ENCODE measurements at regions not wholly inside any gene's neighbourhood (a gene's known extent, or its start where the extent isn't known, plus 50 kb on each side); places are given as distances from the start of the nearest gene placed in this dataset.

DNA sequence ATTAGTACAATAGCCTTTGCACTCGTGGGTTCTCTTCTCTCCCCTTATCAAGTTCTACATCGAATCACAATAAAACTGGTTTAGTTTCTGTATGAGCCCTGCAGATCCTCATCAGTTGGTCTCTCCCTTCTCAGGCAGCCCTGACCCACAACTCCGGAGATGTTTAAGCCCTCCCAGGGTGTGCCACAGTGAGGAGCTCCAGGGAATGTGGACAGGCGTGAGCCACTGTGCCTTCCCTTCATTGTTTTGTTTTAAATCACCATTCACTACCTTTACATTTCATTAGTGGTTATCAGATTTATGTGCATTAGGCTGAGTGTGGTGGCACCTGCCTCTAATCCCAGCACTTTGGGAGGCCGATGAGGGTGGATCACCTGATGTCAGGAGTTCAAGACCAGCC lies 133.2 kb downstream of the LARP7 start:
- no peak overlapping the region for H3K4me3 ChIP-seq
- intact Hi-C loops (cut with DNase I; ENCODE audit: low total_unique reads): no loop called here
- TF ChIP-seq POLR2A (IDR thresholded peaks at IDR 0.05) (no peak), POLR2AphosphoS5 (IDR thresholded peaks at IDR 0.05) (no peak), EP300 (IDR thresholded peaks at IDR 0.05) (no peak)
- TF ChIP-seq, protein P1, sequence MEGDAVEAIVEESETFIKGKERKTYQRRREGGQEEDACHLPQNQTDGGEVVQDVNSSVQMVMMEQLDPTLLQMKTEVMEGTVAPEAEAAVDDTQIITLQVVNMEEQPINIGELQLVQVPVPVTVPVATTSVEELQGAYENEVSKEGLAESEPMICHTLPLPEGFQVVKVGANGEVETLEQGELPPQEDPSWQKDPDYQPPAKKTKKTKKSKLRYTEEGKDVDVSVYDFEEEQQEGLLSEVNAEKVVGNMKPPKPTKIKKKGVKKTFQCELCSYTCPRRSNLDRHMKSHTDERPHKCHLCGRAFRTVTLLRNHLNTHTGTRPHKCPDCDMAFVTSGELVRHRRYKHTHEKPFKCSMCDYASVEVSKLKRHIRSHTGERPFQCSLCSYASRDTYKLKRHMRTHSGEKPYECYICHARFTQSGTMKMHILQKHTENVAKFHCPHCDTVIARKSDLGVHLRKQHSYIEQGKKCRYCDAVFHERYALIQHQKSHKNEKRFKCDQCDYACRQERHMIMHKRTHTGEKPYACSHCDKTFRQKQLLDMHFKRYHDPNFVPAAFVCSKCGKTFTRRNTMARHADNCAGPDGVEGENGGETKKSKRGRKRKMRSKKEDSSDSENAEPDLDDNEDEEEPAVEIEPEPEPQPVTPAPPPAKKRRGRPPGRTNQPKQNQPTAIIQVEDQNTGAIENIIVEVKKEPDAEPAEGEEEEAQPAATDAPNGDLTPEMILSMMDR (IDR thresholded peaks at IDR 0.05): no peak
- no peaks in the 10 kb centered on the region for H3K27me3 ChIP-seq
- WGBS, 5 donors: 47 to 60% (median 52%) methylated on average over 5 of the region's 5 CpGs
- DNase-seq: no peak
- no peaks in the 10 kb centered on the region for H3K4me1 ChIP-seq
- no peaks in the 10 kb centered on the region for H3K36me3 ChIP-seq
- H3K9me3 ChIP-seq: no peaks in the 10 kb centered on the region
- no peak overlapping the region for H3K27ac ChIP-seq

DNA sequence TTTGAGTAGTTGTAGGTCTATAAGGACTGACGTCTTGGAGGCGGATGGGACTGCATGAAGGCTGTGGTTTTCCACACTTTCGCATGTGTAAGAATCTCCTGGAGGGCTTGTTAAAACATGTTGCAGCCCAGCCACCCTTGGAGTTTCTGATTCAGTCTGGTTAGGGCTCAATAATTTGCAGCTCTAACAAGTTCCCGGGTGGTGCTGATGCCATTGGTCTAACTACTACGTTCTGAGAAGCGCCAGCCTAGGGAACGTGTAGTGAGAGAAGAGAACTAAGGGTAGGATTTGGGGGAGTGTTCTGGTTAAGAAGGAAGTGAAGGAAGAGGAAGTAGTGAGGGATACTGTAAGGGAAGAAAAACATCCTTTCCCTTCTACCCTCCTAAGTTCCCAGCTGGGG lies 138.9 kb downstream of the LARP7 start:
- intact Hi-C loops (cut with DNase I; ENCODE audit: low total_unique reads): no loop called here
- no peaks in the 10 kb centered on the region for H3K36me3 ChIP-seq
- no peaks in the 10 kb centered on the region for H3K9me3 ChIP-seq
- DNase-seq: no peak
- 71 to 80% (median 78%) methylated on average over 7 of the region's 7 CpGs for WGBS, 5 donors
- no peak for TF ChIP-seq POLR2A (IDR thresholded peaks at IDR 0.05)
- no peak for TF ChIP-seq POLR2AphosphoS5 (IDR thresholded peaks at IDR 0.05)
- TF ChIP-seq EP300 (IDR thresholded peaks at IDR 0.05): no peak
- TF ChIP-seq, protein P1 (IDR thresholded peaks at IDR 0.05): no peak
- H3K4me3 ChIP-seq: no peak overlapping the region
- no peaks in the 10 kb centered on the region for H3K27me3 ChIP-seq
- H3K4me1 ChIP-seq: no peaks in the 10 kb centered on the region
- H3K27ac ChIP-seq: no peak overlapping the region

DNA sequence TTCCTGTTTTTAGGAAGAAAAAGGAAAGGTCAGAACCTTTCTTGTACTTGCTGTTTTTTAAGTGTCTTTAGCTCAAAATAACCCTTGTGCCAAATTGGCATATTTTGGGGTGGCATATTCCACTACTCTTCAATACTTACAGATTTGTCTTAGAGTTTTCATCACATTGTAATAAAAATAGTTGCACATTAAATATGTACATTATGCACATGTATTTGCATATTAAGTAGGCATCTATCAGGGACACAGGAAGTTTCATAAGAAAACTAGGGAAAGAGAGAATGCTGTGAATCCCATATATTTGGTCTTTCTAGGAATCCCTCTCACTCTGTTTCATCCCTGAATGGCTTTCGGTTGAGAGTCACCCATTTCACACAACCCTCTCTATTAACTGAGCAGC lies 139.6 kb downstream of the LARP7 start:
- TF ChIP-seq POLR2AphosphoS5 (IDR thresholded peaks at IDR 0.05) (no peak), POLR2A (IDR thresholded peaks at IDR 0.05) (no peak), EP300 (IDR thresholded peaks at IDR 0.05) (no peak)
- TF ChIP-seq, protein P1 (IDR thresholded peaks at IDR 0.05): no peak
- intact Hi-C loops (cut with DNase I; ENCODE audit: low total_unique reads): no loop called here
- Histone ChIP-seq H3K27me3 (no peaks in the 10 kb centered on the region), H3K4me1 (no peaks in the 10 kb centered on the region), H3K36me3 (no peaks in the 10 kb centered on the region), H3K4me3 (no peak overlapping the region), H3K27ac (no peak overlapping the region), H3K9me3 (no peaks in the 10 kb centered on the region)
- no peak for DNase-seq
- 85 to 98% (median 92%) methylated on average over 1 of the region's 1 CpG for WGBS, 5 donors

DNA sequence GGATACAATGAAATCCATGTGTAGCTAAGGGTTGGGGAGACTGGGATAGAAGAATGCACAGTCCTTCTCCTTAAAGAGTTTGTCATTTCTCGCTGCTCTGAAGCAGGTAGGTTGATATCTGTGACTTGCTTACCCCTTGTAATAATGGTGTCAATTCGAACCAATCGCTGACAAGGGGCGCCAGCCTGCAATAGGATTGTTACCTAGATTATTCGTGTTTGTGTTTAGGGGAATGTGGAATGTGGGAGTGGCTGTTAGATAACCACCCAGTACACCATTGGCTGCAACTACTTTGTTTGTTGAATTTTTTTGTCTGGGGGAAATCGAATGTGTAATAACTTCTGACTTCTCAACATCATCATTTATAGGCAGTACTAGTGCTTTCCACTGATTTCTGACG lies 141.6 kb downstream of the LARP7 start:
- TF ChIP-seq, protein P1 (IDR thresholded peaks at IDR 0.05): no peak
- TF ChIP-seq POLR2A (IDR thresholded peaks at IDR 0.05) (no peak), POLR2AphosphoS5 (IDR thresholded peaks at IDR 0.05) (no peak), EP300 (IDR thresholded peaks at IDR 0.05) (no peak)
- Histone ChIP-seq H3K4me3 (no peak overlapping the region), H3K27ac (no peak overlapping the region), H3K27me3 (no peaks in the 10 kb centered on the region), H3K9me3 (no peaks in the 10 kb centered on the region), H3K4me1 (no peaks in the 10 kb centered on the region), H3K36me3 (no peaks in the 10 kb centered on the region)
- 71 to 81% (median 73%) methylated on average over 7 of the region's 7 CpGs for WGBS, 5 donors
- intact Hi-C loops (cut with DNase I; ENCODE audit: low total_unique reads): no loop called here
- no peak for DNase-seq
